Suprapubic skin (tissue), 4 donors: ENCODE measurements at regions not wholly inside any gene's neighbourhood (a gene's known extent, or its start where the extent isn't known, plus 50 kb on each side); places are given as distances from the start of the nearest gene placed in this dataset.
"Not testable (repeated sequence)": the region's sequence is repeated elsewhere in the genome, so short reads cannot be mapped to it uniquely, and the experiment has no call there.

Experiments
- DNase-seq, 2 donors: peaks; one replicate each; pipeline ENCODE4 v3.0.0-alpha.2; 2019; ENCODE audit warnings: low spot score in 2 of 2
- H3K27ac ChIP-seq: fragments of 200-600 bp; sonication (generic); one replicate; pipeline ENCODE4 v1.5.1; 2019
- H3K27me3 ChIP-seq: fragments of 200-600 bp; sonication (generic); one replicate; pipeline ENCODE4 v1.5.1; 2019
- H3K36me3 ChIP-seq: fragments of 200-600 bp; sonication (generic); one replicate; pipeline ENCODE4 v1.5.1; 2019
- H3K4me1 ChIP-seq: fragments of 200-600 bp; sonication (generic); one replicate; pipeline ENCODE4 v1.5.1; 2019
- H3K4me3 ChIP-seq: fragments of 200-600 bp; sonication (generic); one replicate; pipeline ENCODE4 v1.5.1; 2019; ENCODE audit warnings: mild to moderate bottlenecking
- H3K9me3 ChIP-seq: fragments of 200-600 bp; sonication (generic); one replicate; pipeline ENCODE4 v1.5.1; 2019
- EP300 ChIP-seq: sonication (generic); formaldehyde crosslinking; IDR thresholded peaks from one replicate; pipeline ENCODE4 v1.6.1; 2017; ENCODE audit warnings: antibody characterized with exemption
- POLR2A ChIP-seq, 2 donors: fragments of 450-650 bp; IDR thresholded peaks; one replicate each; pipeline ENCODE4 v1.6.1; 2017; ENCODE audit warnings: antibody characterized with exemption in 2 of 2, mild to moderate bottlenecking in 2 of 2, moderate library complexity in 2 of 2
- POLR2AphosphoS5 ChIP-seq, 3 donors: sonication (generic); formaldehyde crosslinking; IDR thresholded peaks; one replicate each; pipeline ENCODE4 v1.6.1; 2017; ENCODE audit warnings: antibody characterized with exemption in 3 of 3
- WGBS: methylation state at CpG from one replicate; pipeline ENCODE4 v1.1.5; 2018; 5-methylcytosine and 5-hydroxymethylcytosine counted together
- TF ChIP-seq, protein P1 (sequence below), 2 donors: fragments of 200-600 bp in 1 of 2; fragments of 450-650 bp in 1 of 2; sonication (generic) in 1 of 2; IDR thresholded peaks; one replicate each; pipeline ENCODE4 v1.5.1; 2016 to 2019; ENCODE audit warnings: antibody characterized with exemption in 2 of 2, mild to moderate bottlenecking in 1 of 2, moderate library complexity in 1 of 2

DNA sequence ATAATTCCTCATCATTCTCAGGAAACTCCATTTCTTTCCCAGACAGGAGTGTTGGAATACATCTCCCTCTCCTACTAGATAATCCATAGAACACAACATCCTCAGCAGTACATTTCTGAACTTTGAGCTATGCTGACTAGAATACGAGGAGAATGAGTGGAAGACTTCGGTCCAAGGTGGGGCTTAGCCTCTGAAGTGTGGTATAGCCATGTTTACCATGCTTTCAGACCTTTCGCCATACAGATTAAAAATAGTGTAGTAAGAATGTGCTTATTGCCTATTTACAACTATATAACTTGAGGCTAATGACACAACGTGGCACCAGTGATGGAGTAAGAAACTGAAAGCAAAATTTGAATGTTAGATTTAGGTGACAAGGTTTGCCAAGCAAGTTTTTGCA, 184.5 kb upstream of the KRR1 start:
- Histone ChIP-seq H3K27ac (no peak overlapping the region), H3K36me3 (no peaks in the 10 kb centered on the region), H3K27me3 (no peaks in the 10 kb centered on the region), H3K9me3 (no peaks in the 10 kb centered on the region), H3K4me1 (no peaks in the 10 kb centered on the region), H3K4me3 (no peak overlapping the region)
- TF ChIP-seq POLR2AphosphoS5 (IDR thresholded peaks at IDR 0.05) (no peak), EP300 (no peak), POLR2A (IDR thresholded peaks at IDR 0.05) (no peak)
- TF ChIP-seq, protein P1, sequence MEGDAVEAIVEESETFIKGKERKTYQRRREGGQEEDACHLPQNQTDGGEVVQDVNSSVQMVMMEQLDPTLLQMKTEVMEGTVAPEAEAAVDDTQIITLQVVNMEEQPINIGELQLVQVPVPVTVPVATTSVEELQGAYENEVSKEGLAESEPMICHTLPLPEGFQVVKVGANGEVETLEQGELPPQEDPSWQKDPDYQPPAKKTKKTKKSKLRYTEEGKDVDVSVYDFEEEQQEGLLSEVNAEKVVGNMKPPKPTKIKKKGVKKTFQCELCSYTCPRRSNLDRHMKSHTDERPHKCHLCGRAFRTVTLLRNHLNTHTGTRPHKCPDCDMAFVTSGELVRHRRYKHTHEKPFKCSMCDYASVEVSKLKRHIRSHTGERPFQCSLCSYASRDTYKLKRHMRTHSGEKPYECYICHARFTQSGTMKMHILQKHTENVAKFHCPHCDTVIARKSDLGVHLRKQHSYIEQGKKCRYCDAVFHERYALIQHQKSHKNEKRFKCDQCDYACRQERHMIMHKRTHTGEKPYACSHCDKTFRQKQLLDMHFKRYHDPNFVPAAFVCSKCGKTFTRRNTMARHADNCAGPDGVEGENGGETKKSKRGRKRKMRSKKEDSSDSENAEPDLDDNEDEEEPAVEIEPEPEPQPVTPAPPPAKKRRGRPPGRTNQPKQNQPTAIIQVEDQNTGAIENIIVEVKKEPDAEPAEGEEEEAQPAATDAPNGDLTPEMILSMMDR (IDR thresholded peaks at IDR 0.05) = no peak
- 89% methylated on average over 4 of the region's 4 CpGs for WGBS
- DNase-seq = no peak

DNA sequence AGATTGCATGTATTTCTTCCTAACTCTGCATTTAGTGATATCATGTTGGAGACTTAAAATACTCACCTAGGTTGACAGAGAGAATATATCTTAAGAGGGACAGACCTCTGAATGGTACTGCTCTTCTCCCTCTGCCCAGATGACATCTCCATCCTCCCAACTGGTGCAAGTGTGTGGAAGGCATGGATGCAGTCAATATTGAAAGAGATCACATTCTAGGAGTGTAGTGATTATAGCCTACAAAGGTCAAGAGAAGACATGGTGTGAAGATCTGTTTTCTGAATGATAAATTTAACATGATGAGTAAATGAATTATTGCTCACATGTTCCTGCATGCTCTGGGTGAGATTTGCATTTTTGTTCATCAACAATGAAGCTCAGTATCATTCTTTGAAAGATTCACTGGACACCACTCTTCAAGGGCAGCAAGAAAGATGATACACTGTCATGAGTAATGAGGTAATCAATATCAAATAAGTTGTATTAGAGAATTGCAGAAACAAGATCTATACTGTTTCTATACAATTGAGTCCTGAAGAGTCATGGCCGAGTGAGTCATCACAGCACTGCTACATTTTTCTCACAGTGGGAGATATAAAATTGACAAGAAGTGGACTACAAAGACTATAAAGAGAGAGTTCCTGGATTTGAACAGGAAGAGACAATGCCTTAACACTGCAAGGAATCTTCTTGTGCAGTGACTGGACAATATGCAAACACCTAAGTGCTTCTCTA, 183.3 kb upstream of the KRR1 start:
- 88% methylated on average over 1 of the region's 1 CpG for WGBS
- H3K27me3 ChIP-seq = no peaks in the 10 kb centered on the region
- TF ChIP-seq, protein P1 (IDR thresholded peaks at IDR 0.05) = no peak
- TF ChIP-seq POLR2AphosphoS5 (IDR thresholded peaks at IDR 0.05) = no peak
- TF ChIP-seq EP300 = no peak
- peaks cover 4% of the 10 kb centered on the region for H3K4me1 ChIP-seq
- H3K27ac ChIP-seq = no peak overlapping the region
- H3K4me3 ChIP-seq = no peak overlapping the region
- no peaks in the 10 kb centered on the region for H3K36me3 ChIP-seq
- no peak for DNase-seq
- no peaks in the 10 kb centered on the region for H3K9me3 ChIP-seq

DNA sequence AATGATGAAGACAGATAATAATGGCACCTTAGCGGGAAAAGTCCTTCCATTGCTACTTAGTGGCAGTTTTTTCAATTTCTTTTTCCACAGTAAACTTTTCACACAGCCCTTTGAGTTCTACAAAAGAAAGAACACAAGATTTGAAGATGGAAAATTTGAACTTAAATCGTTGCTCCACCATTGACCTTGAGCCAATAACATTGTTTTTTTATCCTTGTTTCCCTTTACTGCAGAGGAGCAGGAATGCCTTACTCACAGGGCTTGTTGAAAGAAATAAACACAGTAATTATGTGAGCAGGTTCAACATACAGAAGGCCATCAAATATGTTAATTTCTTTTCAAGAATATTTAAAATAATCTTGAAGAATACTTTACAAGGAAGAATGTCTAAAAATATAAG, 181.5 kb upstream of the KRR1 start:
- no peak overlapping the region for H3K4me3 ChIP-seq
- H3K4me1 ChIP-seq = peaks cover 4% of the 10 kb centered on the region
- no peak overlapping the region for H3K27ac ChIP-seq
- no peaks in the 10 kb centered on the region for H3K9me3 ChIP-seq
- DNase-seq = no peak
- H3K36me3 ChIP-seq = no peaks in the 10 kb centered on the region
- TF ChIP-seq EP300 (no peak), POLR2A (IDR thresholded peaks at IDR 0.05) (no peak), POLR2AphosphoS5 (IDR thresholded peaks at IDR 0.05) (no peak)
- TF ChIP-seq, protein P1 (IDR thresholded peaks at IDR 0.05) = no peak
- 62% methylated on average over 2 of the region's 2 CpGs for WGBS
- no peaks in the 10 kb centered on the region for H3K27me3 ChIP-seq

DNA sequence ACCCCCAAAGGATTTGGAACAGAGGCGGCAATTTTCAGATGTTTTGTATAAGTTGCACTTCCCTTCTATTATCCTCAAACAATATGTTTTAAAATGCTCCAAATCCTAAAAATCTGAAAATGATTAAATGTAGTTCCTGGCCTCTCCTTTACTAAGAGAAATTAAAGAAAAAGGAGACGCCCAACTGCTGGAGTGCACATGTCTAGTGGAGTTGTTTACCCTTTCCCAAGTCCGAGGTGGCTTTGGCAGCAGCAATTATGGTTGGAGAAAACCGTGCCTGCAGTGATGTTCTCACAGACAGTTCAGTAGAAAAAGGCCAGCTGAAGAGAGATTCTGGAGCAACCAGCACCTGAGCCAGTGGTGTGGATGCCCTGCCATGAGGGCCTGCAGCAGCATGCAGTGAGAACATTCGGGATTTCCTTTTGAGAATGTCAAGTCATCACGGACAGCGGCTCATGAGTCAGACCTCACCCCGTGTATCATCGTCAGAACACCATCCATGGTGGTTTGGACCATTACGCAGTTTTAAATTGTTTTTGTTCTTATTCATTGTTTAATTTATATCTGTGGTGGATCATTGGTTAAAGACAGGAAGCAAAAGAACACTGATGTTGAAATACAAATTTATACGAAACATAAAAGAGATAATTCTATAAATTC, 179.0 kb upstream of the KRR1 start:
- no peak for DNase-seq
- 54% methylated on average over 11 of the region's 11 CpGs for WGBS
- Histone ChIP-seq H3K36me3 (no peaks in the 10 kb centered on the region), H3K4me1 (peaks cover 4% of the 10 kb centered on the region), H3K27ac (no peak overlapping the region), H3K27me3 (no peaks in the 10 kb centered on the region), H3K4me3 (no peak overlapping the region), H3K9me3 (no peaks in the 10 kb centered on the region)
- TF ChIP-seq POLR2AphosphoS5 (IDR thresholded peaks at IDR 0.05) (no peak), EP300 (no peak), POLR2A (IDR thresholded peaks at IDR 0.05) (no peak)
- TF ChIP-seq, protein P1 (IDR thresholded peaks at IDR 0.05) = no peak

DNA sequence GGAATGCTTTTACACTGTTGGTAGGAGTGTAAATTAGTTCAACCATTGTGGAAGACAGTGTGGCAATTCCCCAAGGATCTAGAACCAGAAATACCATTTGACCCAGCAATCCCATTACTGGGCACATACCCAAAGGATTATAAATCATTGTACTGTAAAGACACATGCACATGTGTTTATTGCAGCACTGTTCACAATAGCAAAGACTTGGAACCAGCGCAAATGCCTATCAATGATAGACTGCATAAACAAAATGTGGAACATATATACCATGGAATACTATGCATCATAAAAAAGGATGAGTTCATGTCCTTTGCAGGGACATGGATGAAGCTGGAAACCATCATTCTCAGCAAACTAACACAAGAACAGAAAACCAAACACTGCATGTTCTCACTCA, 174.8 kb upstream of the KRR1 start:
- not testable (repeated sequence) for H3K4me1 ChIP-seq, DNase-seq, H3K27ac ChIP-seq, H3K36me3 ChIP-seq, H3K9me3 ChIP-seq, H3K4me3 ChIP-seq, H3K27me3 ChIP-seq
- 75% methylated on average over 1 of the region's 1 CpG for WGBS
